ENCODE measurements at regions not wholly inside any gene's neighbourhood (a gene's known extent, or its start where the extent isn't known, plus 50 kb on each side); places are given as distances from the start of the nearest gene placed in this dataset.

DNA sequence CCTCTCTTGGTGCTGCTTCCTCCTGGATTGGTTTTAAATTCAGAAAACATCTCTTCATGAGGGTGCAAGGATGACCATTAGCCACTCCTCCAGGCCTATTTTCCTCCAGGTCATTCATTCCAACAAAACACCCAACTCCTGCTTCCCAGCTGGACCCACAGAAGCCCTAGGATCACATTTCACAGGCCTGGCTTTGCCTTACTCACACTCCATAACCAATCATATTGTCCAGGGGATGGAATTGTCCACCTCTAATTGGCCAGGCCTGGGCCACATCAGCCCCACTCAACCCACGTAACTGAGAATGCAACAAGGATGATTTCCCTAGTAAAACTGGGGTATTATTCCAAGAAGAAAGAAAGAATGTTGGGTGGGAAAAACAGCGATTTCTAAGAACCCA is 616.7 kb upstream of the SUCLG2 start:
- Histone ChIP-seq H3K4me1 (ENCODE audit: control insufficient read depth, insufficient read depth, low read length) (no peaks in the 10 kb centered on the region), H3K9me3 (ENCODE audit: control insufficient read depth, low read length) (no peaks in the 10 kb centered on the region), H3K27me3 (ENCODE audit: control insufficient read depth, insufficient read depth, low read length, poor library complexity, severe bottlenecking) (no peaks in the 10 kb centered on the region), H3K27ac (ENCODE audit: insufficient read depth, low read depth, low read length, poor library complexity, severe bottlenecking) (no peak overlapping the region), H3K4me3 (ENCODE audit: insufficient read depth, low read depth, low read length) (no peak overlapping the region), H3K36me3 (ENCODE audit: control insufficient read depth, insufficient read depth, low read length) (no peaks in the 10 kb centered on the region)
- WGBS, 2 experiments: 91 to 99% methylated on average over 2 of the region's 2 CpGs

DNA sequence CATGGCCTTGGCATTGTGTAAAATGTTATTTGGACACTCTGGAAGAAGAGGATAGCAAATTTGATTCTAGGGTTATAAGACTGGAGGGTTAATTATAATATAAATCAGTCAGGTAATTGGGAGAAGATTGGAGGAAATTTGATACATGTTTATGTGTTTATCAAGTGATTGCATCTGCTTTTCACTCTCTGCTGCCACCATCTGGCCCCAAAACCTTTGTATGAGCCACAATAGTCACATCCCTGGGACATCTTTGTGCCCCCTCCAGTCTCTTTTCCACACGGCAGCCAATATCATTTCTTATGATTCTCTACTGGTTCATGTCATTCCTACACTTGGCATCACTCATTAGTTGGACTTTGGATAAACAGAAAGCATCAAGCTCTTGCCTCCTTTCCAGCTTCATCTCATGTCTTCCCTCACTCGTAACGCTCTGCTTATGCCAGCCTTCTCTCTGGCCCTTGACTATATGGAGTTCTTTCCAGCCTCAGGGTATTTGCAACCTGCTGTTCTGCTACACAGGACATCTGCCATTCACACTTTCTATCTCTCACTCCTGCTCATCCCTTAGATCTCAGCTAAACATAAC is 602.3 kb upstream of the SUCLG2 start:
- no peaks in the 10 kb centered on the region for H3K4me1 ChIP-seq (ENCODE audit: control insufficient read depth, insufficient read depth, low read length)
- H3K27me3 ChIP-seq (ENCODE audit: control insufficient read depth, insufficient read depth, low read length, poor library complexity, severe bottlenecking): no peaks in the 10 kb centered on the region
- no peak overlapping the region for H3K4me3 ChIP-seq (ENCODE audit: insufficient read depth, low read depth, low read length)
- 58 to 62% methylated on average over 3 of the region's 3 CpGs for WGBS, 2 experiments
- H3K9me3 ChIP-seq (ENCODE audit: control insufficient read depth, low read length): no peaks in the 10 kb centered on the region
- H3K27ac ChIP-seq (ENCODE audit: insufficient read depth, low read depth, low read length, poor library complexity, severe bottlenecking): no peak overlapping the region
- H3K36me3 ChIP-seq (ENCODE audit: control insufficient read depth, insufficient read depth, low read length): no peaks in the 10 kb centered on the region

DNA sequence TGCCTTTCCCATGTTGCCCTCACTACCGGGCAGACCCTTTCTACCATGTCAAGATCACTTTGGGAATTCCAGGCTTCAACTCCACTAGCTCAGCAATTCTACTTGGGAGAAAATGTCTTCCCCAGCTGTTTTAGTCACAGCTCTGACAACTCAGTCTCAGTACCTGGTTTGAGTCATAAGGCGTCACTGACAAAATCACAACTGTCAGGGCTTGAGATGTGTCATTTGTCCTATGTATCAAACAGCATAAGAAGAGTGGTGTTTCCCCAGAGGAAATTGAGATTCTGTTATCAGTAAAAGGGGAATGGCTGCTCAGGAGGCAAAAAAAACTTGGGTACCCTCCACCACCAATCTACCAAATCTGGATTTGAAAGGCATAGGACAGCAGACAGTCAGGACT is 594.9 kb upstream of the SUCLG2 start:
- Histone ChIP-seq H3K27ac (ENCODE audit: insufficient read depth, low read depth, low read length, poor library complexity, severe bottlenecking) (no peak overlapping the region), H3K4me3 (ENCODE audit: insufficient read depth, low read depth, low read length) (no peak overlapping the region), H3K4me1 (ENCODE audit: control insufficient read depth, insufficient read depth, low read length) (no peaks in the 10 kb centered on the region), H3K9me3 (ENCODE audit: control insufficient read depth, low read length) (no peaks in the 10 kb centered on the region), H3K36me3 (ENCODE audit: control insufficient read depth, insufficient read depth, low read length) (no peaks in the 10 kb centered on the region), H3K27me3 (ENCODE audit: control insufficient read depth, insufficient read depth, low read length, poor library complexity, severe bottlenecking) (no peaks in the 10 kb centered on the region)
- 95 to 100% methylated on average over 2 of the region's 2 CpGs for WGBS, 2 experiments

DNA sequence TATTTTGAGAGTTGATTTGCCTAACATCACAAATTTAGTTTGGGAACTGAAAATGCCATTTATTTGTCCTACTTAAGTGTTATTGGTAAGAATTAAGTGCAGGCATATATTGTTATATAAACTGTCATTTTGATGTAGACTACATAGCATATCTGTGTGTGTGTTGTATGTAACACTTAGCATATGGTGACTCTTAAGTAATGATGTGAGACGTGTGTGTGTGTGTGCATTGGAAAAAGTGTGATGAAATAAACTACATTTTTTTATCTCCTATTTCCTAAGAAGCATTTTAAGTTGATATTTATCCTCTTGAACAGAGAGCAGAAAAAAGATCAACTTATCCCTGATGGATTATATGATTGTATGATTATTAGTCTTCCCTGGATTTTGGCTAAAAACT is 588.2 kb upstream of the SUCLG2 start:
- H3K36me3 ChIP-seq (ENCODE audit: control insufficient read depth, insufficient read depth, low read length): no peaks in the 10 kb centered on the region
- H3K27ac ChIP-seq (ENCODE audit: insufficient read depth, low read depth, low read length, poor library complexity, severe bottlenecking): no peak overlapping the region
- H3K4me3 ChIP-seq (ENCODE audit: insufficient read depth, low read depth, low read length): no peak overlapping the region
- H3K9me3 ChIP-seq (ENCODE audit: control insufficient read depth, low read length): no peaks in the 10 kb centered on the region
- no CpG with 5 or more reads among the region's 1 CpG for WGBS, 2 experiments
- no peaks in the 10 kb centered on the region for H3K27me3 ChIP-seq (ENCODE audit: control insufficient read depth, insufficient read depth, low read length, poor library complexity, severe bottlenecking)
- H3K4me1 ChIP-seq (ENCODE audit: control insufficient read depth, insufficient read depth, low read length): no peaks in the 10 kb centered on the region

DNA sequence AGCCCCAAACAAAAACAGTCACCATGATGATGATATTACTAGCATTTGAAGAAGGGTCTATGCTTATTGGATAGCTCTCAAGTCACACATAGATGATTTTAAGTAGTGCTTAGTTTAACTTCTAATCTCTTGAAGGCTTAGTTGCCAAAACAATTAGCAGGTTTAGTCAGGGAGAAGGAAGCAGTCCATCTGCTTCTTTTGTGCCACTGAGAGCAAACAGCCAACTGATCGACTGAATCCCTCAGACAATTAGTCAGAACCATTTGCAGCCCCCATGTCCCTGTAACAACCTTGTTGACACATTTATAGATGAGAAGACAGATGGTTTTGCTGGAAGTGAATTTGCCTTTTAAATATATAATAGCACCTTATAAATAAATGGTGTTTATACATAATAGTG is 585.1 kb upstream of the SUCLG2 start:
- Histone ChIP-seq H3K36me3 (ENCODE audit: control insufficient read depth, insufficient read depth, low read length) (no peaks in the 10 kb centered on the region), H3K4me1 (ENCODE audit: control insufficient read depth, insufficient read depth, low read length) (no peaks in the 10 kb centered on the region), H3K27me3 (ENCODE audit: control insufficient read depth, insufficient read depth, low read length, poor library complexity, severe bottlenecking) (no peaks in the 10 kb centered on the region), H3K27ac (ENCODE audit: insufficient read depth, low read depth, low read length, poor library complexity, severe bottlenecking) (no peak overlapping the region), H3K9me3 (ENCODE audit: control insufficient read depth, low read length) (no peaks in the 10 kb centered on the region), H3K4me3 (ENCODE audit: insufficient read depth, low read depth, low read length) (no peak overlapping the region)
- 52 to 75% methylated on average over 1 of the region's 1 CpG for WGBS, 2 experiments

DNA sequence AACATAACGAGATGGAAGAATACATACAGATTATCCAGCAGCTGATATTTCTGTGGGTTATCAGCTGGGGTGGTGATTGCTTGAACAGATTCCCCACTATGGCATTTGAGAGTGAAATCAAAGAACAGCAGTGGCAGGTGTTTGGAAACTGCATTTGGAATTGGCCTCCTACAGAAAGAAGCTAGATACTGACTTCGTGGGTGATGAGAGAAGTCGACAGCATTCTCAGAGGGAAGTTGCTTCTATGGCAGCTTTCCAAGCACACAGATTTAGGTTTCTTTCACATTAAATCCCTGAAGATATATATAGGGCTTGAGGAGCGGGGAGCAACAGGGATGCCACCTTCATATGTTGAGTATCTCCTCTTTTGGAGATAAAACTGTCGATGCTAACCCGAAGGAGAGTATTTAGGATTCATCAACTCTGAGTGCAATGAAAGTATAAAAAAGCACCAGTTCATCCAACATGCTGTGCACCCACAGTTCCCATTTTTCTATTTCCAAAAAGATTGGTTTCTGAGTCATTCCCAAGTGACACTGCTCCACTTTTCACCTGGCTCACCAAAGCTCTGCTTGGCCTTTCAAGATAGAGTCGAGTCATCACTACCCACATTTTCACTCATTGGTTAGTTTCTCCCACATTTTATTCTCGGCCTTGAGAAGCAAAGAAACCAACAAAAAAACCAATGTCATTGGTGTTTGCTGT is 579.8 kb upstream of the SUCLG2 start:
- Histone ChIP-seq H3K9me3 (ENCODE audit: control insufficient read depth, low read length) (peaks cover 2% of the 10 kb centered on the region), H3K36me3 (ENCODE audit: control insufficient read depth, insufficient read depth, low read length) (no peaks in the 10 kb centered on the region), H3K4me3 (ENCODE audit: insufficient read depth, low read depth, low read length) (no peak overlapping the region), H3K27me3 (ENCODE audit: control insufficient read depth, insufficient read depth, low read length, poor library complexity, severe bottlenecking) (no peaks in the 10 kb centered on the region), H3K4me1 (ENCODE audit: control insufficient read depth, insufficient read depth, low read length) (no peaks in the 10 kb centered on the region), H3K27ac (ENCODE audit: insufficient read depth, low read depth, low read length, poor library complexity, severe bottlenecking) (no peak overlapping the region)
- 91 to 94% methylated on average over 6 to 8 of the region's 8 CpGs for WGBS, 2 experiments

DNA sequence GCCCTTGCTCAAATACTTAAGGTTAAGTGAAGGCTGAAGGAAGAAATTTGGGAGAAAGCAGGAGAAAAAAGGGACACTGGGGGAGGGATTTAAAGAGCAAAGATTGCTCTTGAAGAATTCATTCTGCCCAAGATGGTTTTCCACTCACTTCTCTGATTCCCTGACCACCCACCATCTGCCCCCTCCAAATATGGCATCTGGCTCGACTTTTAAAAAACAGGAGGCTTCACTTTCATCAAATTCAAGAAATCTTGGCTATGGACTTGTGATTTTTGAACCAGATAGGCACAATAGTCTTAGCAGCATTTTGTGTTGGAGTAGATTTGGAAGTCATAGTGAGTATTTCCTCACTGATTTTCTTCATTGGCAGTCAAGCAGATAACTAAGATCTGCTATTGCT is 574.4 kb upstream of the SUCLG2 start:
- H3K27me3 ChIP-seq (ENCODE audit: control insufficient read depth, insufficient read depth, low read length, poor library complexity, severe bottlenecking): no peaks in the 10 kb centered on the region
- H3K9me3 ChIP-seq (ENCODE audit: control insufficient read depth, low read length): peaks cover 2% of the 10 kb centered on the region
- no peaks in the 10 kb centered on the region for H3K36me3 ChIP-seq (ENCODE audit: control insufficient read depth, insufficient read depth, low read length)
- no peaks in the 10 kb centered on the region for H3K4me1 ChIP-seq (ENCODE audit: control insufficient read depth, insufficient read depth, low read length)
- no peak overlapping the region for H3K27ac ChIP-seq (ENCODE audit: insufficient read depth, low read depth, low read length, poor library complexity, severe bottlenecking)
- 75 to 89% methylated on average over 1 of the region's 1 CpG for WGBS, 2 experiments
- no peak overlapping the region for H3K4me3 ChIP-seq (ENCODE audit: insufficient read depth, low read depth, low read length)

DNA sequence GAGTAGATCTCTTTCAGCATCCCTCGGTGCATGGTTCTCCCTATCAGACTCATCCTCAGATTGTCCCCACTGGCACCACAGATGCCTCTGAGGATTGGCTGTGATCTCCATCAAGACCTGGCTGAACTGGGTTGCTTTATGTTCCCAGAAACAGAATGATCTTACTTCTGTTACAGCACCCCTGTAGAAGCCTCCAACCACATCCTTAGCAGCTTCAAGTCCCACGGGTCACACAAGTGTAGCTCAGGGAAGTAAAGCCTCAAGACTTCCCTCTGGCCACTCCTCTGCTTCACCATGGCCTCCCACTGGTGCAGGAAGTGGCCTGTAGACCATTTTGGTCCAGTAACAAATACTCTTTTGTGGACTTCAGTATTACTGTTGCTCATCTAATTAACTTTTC is 566.4 kb upstream of the SUCLG2 start:
- H3K4me1 ChIP-seq (ENCODE audit: control insufficient read depth, insufficient read depth, low read length): no peaks in the 10 kb centered on the region
- no peaks in the 10 kb centered on the region for H3K9me3 ChIP-seq (ENCODE audit: control insufficient read depth, low read length)
- no peak overlapping the region for H3K4me3 ChIP-seq (ENCODE audit: insufficient read depth, low read depth, low read length)
- H3K27ac ChIP-seq (ENCODE audit: insufficient read depth, low read depth, low read length, poor library complexity, severe bottlenecking): no peak overlapping the region
- no peaks in the 10 kb centered on the region for H3K27me3 ChIP-seq (ENCODE audit: control insufficient read depth, insufficient read depth, low read length, poor library complexity, severe bottlenecking)
- H3K36me3 ChIP-seq (ENCODE audit: control insufficient read depth, insufficient read depth, low read length): no peaks in the 10 kb centered on the region
- 89 to 92% methylated on average over 2 of the region's 2 CpGs for whole genome bisulfite sequencing, 2 experiments

DNA sequence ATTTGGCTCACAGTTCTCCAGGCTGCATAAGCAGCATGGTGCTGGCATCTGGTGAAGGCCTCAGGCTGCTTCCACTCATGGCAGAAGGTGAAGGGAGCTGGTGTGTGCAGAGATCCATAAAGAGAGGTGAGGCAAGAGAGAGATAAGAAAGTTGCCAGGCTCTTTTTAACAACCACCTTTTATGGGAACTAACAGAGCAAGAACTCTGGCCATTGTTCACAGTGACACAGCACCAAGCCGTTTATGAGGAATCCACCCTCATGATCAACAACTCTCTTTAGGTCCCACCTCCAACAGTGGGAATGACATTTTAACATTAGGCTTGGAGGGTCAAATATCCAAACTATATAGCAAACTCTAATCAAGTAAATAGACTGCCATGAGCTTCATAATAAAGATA is 557.2 kb upstream of the SUCLG2 start:
- H3K4me1 ChIP-seq (ENCODE audit: control insufficient read depth, insufficient read depth, low read length): no peaks in the 10 kb centered on the region
- no peaks in the 10 kb centered on the region for H3K9me3 ChIP-seq (ENCODE audit: control insufficient read depth, low read length)
- WGBS, 2 experiments: 93 to 100% methylated on average over 1 of the region's 1 CpG
- H3K36me3 ChIP-seq (ENCODE audit: control insufficient read depth, insufficient read depth, low read length): no peaks in the 10 kb centered on the region
- no peaks in the 10 kb centered on the region for H3K27me3 ChIP-seq (ENCODE audit: control insufficient read depth, insufficient read depth, low read length, poor library complexity, severe bottlenecking)
- no peak overlapping the region for H3K27ac ChIP-seq (ENCODE audit: insufficient read depth, low read depth, low read length, poor library complexity, severe bottlenecking)
- H3K4me3 ChIP-seq (ENCODE audit: insufficient read depth, low read depth, low read length): no peak overlapping the region

DNA sequence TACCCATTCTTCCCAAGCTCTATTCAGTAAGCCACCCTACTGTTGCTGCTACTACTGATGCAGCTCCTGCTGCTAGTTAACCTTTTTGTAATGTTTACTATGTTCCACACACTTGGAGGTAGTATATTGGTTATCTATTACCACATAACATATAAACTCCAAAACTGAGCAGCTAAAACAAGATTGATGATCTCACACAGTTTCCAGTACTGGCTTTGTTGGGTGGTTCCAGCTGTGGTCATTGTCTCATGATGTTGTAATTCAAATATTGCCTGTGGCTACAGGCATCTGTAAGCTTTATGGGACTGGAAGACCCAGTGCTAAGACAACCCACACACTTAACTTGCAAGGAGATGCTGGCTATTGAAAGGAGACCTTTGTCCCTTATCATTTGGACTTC is 556.2 kb upstream of the SUCLG2 start:
- Histone ChIP-seq H3K27ac (ENCODE audit: insufficient read depth, low read depth, low read length, poor library complexity, severe bottlenecking) (no peak overlapping the region), H3K27me3 (ENCODE audit: control insufficient read depth, insufficient read depth, low read length, poor library complexity, severe bottlenecking) (no peaks in the 10 kb centered on the region), H3K4me1 (ENCODE audit: control insufficient read depth, insufficient read depth, low read length) (no peaks in the 10 kb centered on the region), H3K36me3 (ENCODE audit: control insufficient read depth, insufficient read depth, low read length) (no peaks in the 10 kb centered on the region), H3K9me3 (ENCODE audit: control insufficient read depth, low read length) (no peaks in the 10 kb centered on the region), H3K4me3 (ENCODE audit: insufficient read depth, low read depth, low read length) (no peak overlapping the region)

Data from ectodermal cell (in vitro differentiated cells).